Progenitor cell of endocrine pancreas (in vitro differentiated cells): ENCODE measurements at regions not wholly inside any gene's neighbourhood (a gene's known extent, or its start where the extent isn't known, plus 50 kb on each side); places are given as distances from the start of the nearest gene placed in this dataset.

Experiments
- DNase-seq: peaks from one replicate; pipeline ENCODE4 v3.0.0; 2021; ENCODE audit warnings: low spot score; ENCODE audit not compliant: unreplicated experiment
- H3K27ac Mint-ChIP-seq: 2 replicates; pipeline ENCODE4 v1.8.0; 2021; ENCODE audit warnings: mild to moderate bottlenecking, moderate library complexity, mixed read lengths
- H3K27me3 Mint-ChIP-seq: 2 replicates; pipeline ENCODE4 v1.8.0; 2021; ENCODE audit warnings: mixed read lengths
- H3K36me3 Mint-ChIP-seq: 2 replicates; pipeline ENCODE4 v1.8.0; 2022; ENCODE audit warnings: mixed read lengths; ENCODE audit not compliant: insufficient read depth
- H3K4me1 Mint-ChIP-seq: 2 replicates; pipeline ENCODE4 v1.8.0; 2021; ENCODE audit warnings: low read depth, mixed read lengths
- H3K4me3 Mint-ChIP-seq: 2 replicates; pipeline ENCODE4 v1.8.0; 2021; ENCODE audit warnings: low read depth, mild to moderate bottlenecking, moderate library complexity, mixed read lengths
- H3K9me3 Mint-ChIP-seq: 2 replicates; pipeline ENCODE4 v1.8.0; 2021; ENCODE audit warnings: low read depth, mixed read lengths
- TF ChIP-seq, protein P1 (sequence below): fragments of 200-600 bp; sonication (generic); IDR thresholded peaks from one replicate; pipeline ENCODE4 v1.5.0; 2021; ENCODE audit warnings: antibody characterized with exemption, mild to moderate bottlenecking; ENCODE audit not compliant: unreplicated experiment

GRCh38 chr9:1918622-1919021, 96.5 kb upstream of the SMARCA2 start:
- H3K36me3 Mint-ChIP-seq = no peaks in the 10 kb centered on the region
- H3K4me3 Mint-ChIP-seq = no peak overlapping the region
- TF ChIP-seq, protein P1, sequence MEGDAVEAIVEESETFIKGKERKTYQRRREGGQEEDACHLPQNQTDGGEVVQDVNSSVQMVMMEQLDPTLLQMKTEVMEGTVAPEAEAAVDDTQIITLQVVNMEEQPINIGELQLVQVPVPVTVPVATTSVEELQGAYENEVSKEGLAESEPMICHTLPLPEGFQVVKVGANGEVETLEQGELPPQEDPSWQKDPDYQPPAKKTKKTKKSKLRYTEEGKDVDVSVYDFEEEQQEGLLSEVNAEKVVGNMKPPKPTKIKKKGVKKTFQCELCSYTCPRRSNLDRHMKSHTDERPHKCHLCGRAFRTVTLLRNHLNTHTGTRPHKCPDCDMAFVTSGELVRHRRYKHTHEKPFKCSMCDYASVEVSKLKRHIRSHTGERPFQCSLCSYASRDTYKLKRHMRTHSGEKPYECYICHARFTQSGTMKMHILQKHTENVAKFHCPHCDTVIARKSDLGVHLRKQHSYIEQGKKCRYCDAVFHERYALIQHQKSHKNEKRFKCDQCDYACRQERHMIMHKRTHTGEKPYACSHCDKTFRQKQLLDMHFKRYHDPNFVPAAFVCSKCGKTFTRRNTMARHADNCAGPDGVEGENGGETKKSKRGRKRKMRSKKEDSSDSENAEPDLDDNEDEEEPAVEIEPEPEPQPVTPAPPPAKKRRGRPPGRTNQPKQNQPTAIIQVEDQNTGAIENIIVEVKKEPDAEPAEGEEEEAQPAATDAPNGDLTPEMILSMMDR = no peak
- no peak for DNase-seq
- H3K4me1 Mint-ChIP-seq = peaks cover 2% of the 10 kb centered on the region
- peaks cover 4% of the 10 kb centered on the region for H3K9me3 Mint-ChIP-seq
- H3K27ac Mint-ChIP-seq = no peak overlapping the region
- peaks cover 22% of the 10 kb centered on the region for H3K27me3 Mint-ChIP-seq

GRCh38 chr9:1919229-1919628, 95.9 kb upstream of the SMARCA2 start:
- peaks cover 4% of the 10 kb centered on the region for H3K9me3 Mint-ChIP-seq
- peaks cover 22% of the 10 kb centered on the region for H3K27me3 Mint-ChIP-seq
- H3K4me3 Mint-ChIP-seq = no peak overlapping the region
- H3K4me1 Mint-ChIP-seq = peaks cover 2% of the 10 kb centered on the region
- TF ChIP-seq, protein P1 = no peak
- H3K27ac Mint-ChIP-seq = no peak overlapping the region
- DNase-seq = no peak
- no peaks in the 10 kb centered on the region for H3K36me3 Mint-ChIP-seq

GRCh38 chr9:1920386-1920785, 94.8 kb upstream of the SMARCA2 start:
- H3K9me3 Mint-ChIP-seq = peaks cover 4% of the 10 kb centered on the region
- no peak overlapping the region for H3K27ac Mint-ChIP-seq
- DNase-seq = no peak
- no peak overlapping the region for H3K4me3 Mint-ChIP-seq
- H3K27me3 Mint-ChIP-seq = peaks cover 22% of the 10 kb centered on the region
- no peaks in the 10 kb centered on the region for H3K36me3 Mint-ChIP-seq
- peaks cover 2% of the 10 kb centered on the region for H3K4me1 Mint-ChIP-seq
- TF ChIP-seq, protein P1 = no peak

- Mint-ChIP-seq H3K9me3 (peaks cover 4% of the 10 kb centered on the region), H3K4me3 (no peak overlapping the region), H3K27me3 (peaks cover 16% of the 10 kb centered on the region), H3K4me1 (peaks cover 5% of the 10 kb centered on the region), H3K27ac (no peak overlapping the region), H3K36me3 (no peaks in the 10 kb centered on the region)
- TF ChIP-seq, protein P1 = no peak
- no peak for DNase-seq
These were observed 93.1 kb upstream of the SMARCA2 start for GRCh38 chr9:1922026-1922425.

DNA sequence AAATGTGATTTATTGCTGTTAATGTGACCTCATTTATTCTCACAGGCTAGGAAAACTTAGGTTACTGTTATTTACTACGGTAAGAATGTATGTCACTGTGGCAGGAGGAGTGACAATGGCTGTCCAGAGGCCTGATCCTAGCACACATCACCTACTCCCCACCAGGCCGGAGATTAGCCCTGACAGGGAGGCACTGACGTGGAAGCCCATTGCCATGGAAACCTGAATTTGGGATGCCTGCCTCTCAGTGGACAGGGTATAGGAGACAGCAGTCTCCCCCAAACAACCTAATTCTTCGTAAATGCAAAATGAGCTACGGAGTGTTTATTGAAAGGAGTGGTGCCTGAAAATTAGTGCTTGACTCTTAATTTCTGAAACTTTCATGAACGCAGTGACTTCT, 87.6 kb upstream of the SMARCA2 start:
- peaks cover 4% of the 10 kb centered on the region for H3K9me3 Mint-ChIP-seq
- H3K4me3 Mint-ChIP-seq = no peak overlapping the region
- TF ChIP-seq, protein P1 = no peak
- H3K27me3 Mint-ChIP-seq = peaks cover 4% of the 10 kb centered on the region
- H3K36me3 Mint-ChIP-seq = no peaks in the 10 kb centered on the region
- no peak overlapping the region for H3K27ac Mint-ChIP-seq
- H3K4me1 Mint-ChIP-seq = peaks cover 11% of the 10 kb centered on the region
- DNase-seq = no peak
